ENCODE measurements at regions not wholly inside any gene's neighbourhood (a gene's known extent, or its start where the extent isn't known, plus 50 kb on each side); places are given as distances from the start of the nearest gene placed in this dataset.

- POLR2A ChIA-PET (ENCODE audit: unreplicated experiment), result no interaction called here
- Histone ChIP-seq H3K9ac (ENCODE audit: low read length) (no peak overlapping the region), H3K9me2 (replicated peaks; ENCODE audit: low read length) (no peaks in the 10 kb centered on the region), H3K27ac (ENCODE audit: low read length) (no peak overlapping the region), H3K9me3 (ENCODE audit: low read length) (no peaks in the 10 kb centered on the region), H3K79me2 (ENCODE audit: low read length) (no peaks in the 10 kb centered on the region), H3K4me3 (ENCODE audit: low read length) (no peak overlapping the region), H3K36me3 (ENCODE audit: low read depth, low read length) (no peaks in the 10 kb centered on the region), H3K4me2 (ENCODE audit: low read length) (no peak overlapping the region), H3F3A (ENCODE audit: low read length, unreplicated experiment) (no peaks in the 10 kb centered on the region), H4K20me1 (ENCODE audit: low read length) (no peaks in the 10 kb centered on the region), H3K27me3 (ENCODE audit: low read length) (no peaks in the 10 kb centered on the region), H2AFZ (ENCODE audit: low read length) (no peak overlapping the region), H3K4me1 (ENCODE audit: insufficient read depth, low read length) (no peaks in the 10 kb centered on the region)
- ATAC-seq (no peak), DNase-seq (no peak)
- CTCF ChIA-PET, result interaction anchor here (0.7 kb wide), 1 partner anchor 1136 kb away, joined by 3 read pairs; no protein-coding TSS in a partner anchor
- intact Hi-C loops (cut with micrococcal nuclease), result no loop called here
- TF ChIP-seq EZH2phosphoT487 (IDR thresholded peaks at IDR 0.05; ENCODE audit: borderline replicate concordance, low read length) (no peak), EZH2 (IDR thresholded peaks at IDR 0.05; ENCODE audit: low read length, unreplicated experiment) (no peak)
- TF ChIP-seq, protein P1, sequence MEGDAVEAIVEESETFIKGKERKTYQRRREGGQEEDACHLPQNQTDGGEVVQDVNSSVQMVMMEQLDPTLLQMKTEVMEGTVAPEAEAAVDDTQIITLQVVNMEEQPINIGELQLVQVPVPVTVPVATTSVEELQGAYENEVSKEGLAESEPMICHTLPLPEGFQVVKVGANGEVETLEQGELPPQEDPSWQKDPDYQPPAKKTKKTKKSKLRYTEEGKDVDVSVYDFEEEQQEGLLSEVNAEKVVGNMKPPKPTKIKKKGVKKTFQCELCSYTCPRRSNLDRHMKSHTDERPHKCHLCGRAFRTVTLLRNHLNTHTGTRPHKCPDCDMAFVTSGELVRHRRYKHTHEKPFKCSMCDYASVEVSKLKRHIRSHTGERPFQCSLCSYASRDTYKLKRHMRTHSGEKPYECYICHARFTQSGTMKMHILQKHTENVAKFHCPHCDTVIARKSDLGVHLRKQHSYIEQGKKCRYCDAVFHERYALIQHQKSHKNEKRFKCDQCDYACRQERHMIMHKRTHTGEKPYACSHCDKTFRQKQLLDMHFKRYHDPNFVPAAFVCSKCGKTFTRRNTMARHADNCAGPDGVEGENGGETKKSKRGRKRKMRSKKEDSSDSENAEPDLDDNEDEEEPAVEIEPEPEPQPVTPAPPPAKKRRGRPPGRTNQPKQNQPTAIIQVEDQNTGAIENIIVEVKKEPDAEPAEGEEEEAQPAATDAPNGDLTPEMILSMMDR (conservative IDR thresholded peaks at IDR 0.05; ENCODE audit: low read depth, low read length), result no peak
- BruUV-seq (replicated peaks), result no TSS peak
These were observed 191.5 kb downstream of the ZBBX start for GRCh38 chr3:167188592-167188991.

GRCh38 chr3:167187221-167187620 lies 192.9 kb downstream of the ZBBX start:
- Histone ChIP-seq H3K9ac (ENCODE audit: low read length) (no peak overlapping the region), H3K27ac (ENCODE audit: low read length) (no peak overlapping the region), H3K27me3 (ENCODE audit: low read length) (no peaks in the 10 kb centered on the region), H2AFZ (ENCODE audit: low read length) (peak overlapping the region; percentile 20), H3K4me1 (ENCODE audit: insufficient read depth, low read length) (no peaks in the 10 kb centered on the region), H3K9me3 (ENCODE audit: low read length) (no peaks in the 10 kb centered on the region), H3K4me3 (ENCODE audit: low read length) (peak overlapping the region; percentile 44), H3K36me3 (ENCODE audit: low read depth, low read length) (no peaks in the 10 kb centered on the region), H3K79me2 (ENCODE audit: low read length) (no peaks in the 10 kb centered on the region), H3K4me2 (ENCODE audit: low read length) (peak overlapping the region; percentile 50), H3F3A (ENCODE audit: low read length, unreplicated experiment) (no peaks in the 10 kb centered on the region), H4K20me1 (ENCODE audit: low read length) (no peaks in the 10 kb centered on the region), H3K9me2 (replicated peaks; ENCODE audit: low read length) (no peaks in the 10 kb centered on the region)
- ChIA-PET POLR2A (ENCODE audit: unreplicated experiment) (no interaction called here), CTCF (interaction anchor here (0.7 kb wide), 1 partner anchor 193 kb away, joined by 3 read pairs; the partner anchor contains the start of gene ZBBX)
- TF ChIP-seq, protein P1 (conservative IDR thresholded peaks at IDR 0.05; ENCODE audit: low read depth, low read length), result no peak
- TF ChIP-seq EZH2 (IDR thresholded peaks at IDR 0.05; ENCODE audit: low read length, unreplicated experiment), result no peak
- TF ChIP-seq EZH2phosphoT487 (IDR thresholded peaks at IDR 0.05; ENCODE audit: borderline replicate concordance, low read length), result no peak
- no peak for DNase-seq
- BruUV-seq (replicated peaks), result no TSS peak
- intact Hi-C loops (cut with micrococcal nuclease), result no loop called here
- ATAC-seq, result peak; percentile 35

DNA sequence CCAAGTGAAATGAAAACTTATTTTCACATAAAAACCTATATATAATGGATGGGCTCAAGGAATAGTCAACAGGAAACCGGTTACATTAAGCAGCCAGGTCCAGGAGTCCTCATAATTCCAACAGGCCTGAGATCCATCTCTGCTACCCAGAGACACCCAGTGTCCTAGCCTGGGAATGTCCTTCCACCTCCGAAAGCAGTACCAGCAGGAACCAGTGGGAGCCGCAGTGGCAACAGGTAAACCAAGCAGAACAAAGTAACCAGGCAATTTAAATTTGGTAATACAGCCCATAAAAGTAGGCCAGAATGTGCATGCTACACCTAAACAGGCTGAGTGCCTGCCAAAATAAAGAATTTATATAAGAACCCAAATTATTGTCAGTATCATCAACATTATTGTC lies 195.6 kb downstream of the ZBBX start:
- Histone ChIP-seq H3K9me2 (replicated peaks; ENCODE audit: low read length) (no peaks in the 10 kb centered on the region), H3K4me2 (ENCODE audit: low read length) (no peak overlapping the region), H3K27ac (ENCODE audit: low read length) (no peak overlapping the region), H3K36me3 (ENCODE audit: low read depth, low read length) (no peaks in the 10 kb centered on the region), H4K20me1 (ENCODE audit: low read length) (no peaks in the 10 kb centered on the region), H3K4me3 (ENCODE audit: low read length) (no peak overlapping the region), H2AFZ (ENCODE audit: low read length) (no peak overlapping the region), H3K27me3 (ENCODE audit: low read length) (no peaks in the 10 kb centered on the region), H3K9ac (ENCODE audit: low read length) (no peak overlapping the region), H3F3A (ENCODE audit: low read length, unreplicated experiment) (no peaks in the 10 kb centered on the region), H3K9me3 (ENCODE audit: low read length) (no peaks in the 10 kb centered on the region), H3K4me1 (ENCODE audit: insufficient read depth, low read length) (no peaks in the 10 kb centered on the region), H3K79me2 (ENCODE audit: low read length) (no peaks in the 10 kb centered on the region)
- CTCF ChIA-PET, result no interaction called here
- TF ChIP-seq, protein P1 (conservative IDR thresholded peaks at IDR 0.05; ENCODE audit: low read depth, low read length), result peak; percentile 59
- TF ChIP-seq EZH2 (IDR thresholded peaks at IDR 0.05; ENCODE audit: low read length, unreplicated experiment), result no peak
- TF ChIP-seq EZH2phosphoT487 (IDR thresholded peaks at IDR 0.05; ENCODE audit: borderline replicate concordance, low read length), result no peak
- POLR2A ChIA-PET (ENCODE audit: unreplicated experiment), result no interaction called here
- ATAC-seq, result peak; percentile 51; the same call in 1 of the 2 replicates
- peak; percentile 47 for DNase-seq
- intact Hi-C loops (cut with micrococcal nuclease), result loop anchor here (1.0 kb wide), 1 partner anchor 163 kb away; no protein-coding TSS in a partner anchor
- BruUV-seq (replicated peaks), result no TSS peak
